Nephron (organoid): ENCODE measurements at regions not wholly inside any gene's neighbourhood (a gene's known extent, or its start where the extent isn't known, plus 50 kb on each side); places are given as distances from the start of the nearest gene placed in this dataset.

Experiments used
- H3K27ac Mint-ChIP-seq, 3 experiments: 2 replicates each; pipeline ENCODE4 v1.8.0; 2020; ENCODE audit warnings: mixed read lengths in 3 of 3, mild to moderate bottlenecking in 2 of 3, moderate library complexity in 1 of 3
- H3K27me3 Mint-ChIP-seq: 2 replicates; pipeline ENCODE4 v1.8.0; 2021; ENCODE audit warnings: low read depth, mild to moderate bottlenecking, moderate library complexity, mixed read lengths
- H3K36me3 Mint-ChIP-seq: 2 replicates; pipeline ENCODE4 v1.8.0; 2020; ENCODE audit warnings: low read depth, mixed read lengths
- H3K4me1 Mint-ChIP-seq: 2 replicates; pipeline ENCODE4 v1.8.0; 2020; ENCODE audit warnings: mixed read lengths
- H3K4me3 Mint-ChIP-seq, 3 experiments: 2 replicates each; pipeline ENCODE4 v1.8.0; 2020; ENCODE audit warnings: mild to moderate bottlenecking in 3 of 3, mixed read lengths in 3 of 3, moderate library complexity in 2 of 3
- H3K9me3 Mint-ChIP-seq: 2 replicates; pipeline ENCODE4 v1.8.0; 2020; ENCODE audit warnings: mixed read lengths
- TF ChIP-seq, protein P1 (sequence below), 3 experiments: fragments of 200-600 bp; sonication (generic); IDR thresholded peaks; one replicate each; pipeline ENCODE4 v1.5.0; 2021; ENCODE audit warnings: antibody characterized with exemption in 3 of 3; ENCODE audit not compliant: unreplicated experiment in 3 of 3

DNA sequence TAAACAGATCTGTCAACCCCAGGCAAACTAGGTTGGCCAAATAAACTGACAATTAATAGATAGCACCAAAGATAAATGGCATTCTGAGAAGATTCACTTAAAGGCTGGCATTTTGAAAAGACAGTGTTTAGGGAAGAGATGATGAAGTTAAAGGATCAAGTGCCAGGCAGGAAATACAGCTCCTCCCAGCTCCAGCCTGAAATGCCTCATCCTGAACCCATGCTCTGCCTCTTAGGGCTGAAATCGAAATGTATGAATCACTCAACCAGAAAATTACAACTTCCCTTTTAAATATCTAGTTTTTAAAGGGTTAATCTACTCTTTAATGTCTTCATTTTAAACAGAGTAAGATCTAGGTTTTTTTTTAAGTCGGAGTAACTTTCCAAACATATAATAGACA lies 171.2 kb upstream of the UBL3 start:
- TF ChIP-seq, protein P1, sequence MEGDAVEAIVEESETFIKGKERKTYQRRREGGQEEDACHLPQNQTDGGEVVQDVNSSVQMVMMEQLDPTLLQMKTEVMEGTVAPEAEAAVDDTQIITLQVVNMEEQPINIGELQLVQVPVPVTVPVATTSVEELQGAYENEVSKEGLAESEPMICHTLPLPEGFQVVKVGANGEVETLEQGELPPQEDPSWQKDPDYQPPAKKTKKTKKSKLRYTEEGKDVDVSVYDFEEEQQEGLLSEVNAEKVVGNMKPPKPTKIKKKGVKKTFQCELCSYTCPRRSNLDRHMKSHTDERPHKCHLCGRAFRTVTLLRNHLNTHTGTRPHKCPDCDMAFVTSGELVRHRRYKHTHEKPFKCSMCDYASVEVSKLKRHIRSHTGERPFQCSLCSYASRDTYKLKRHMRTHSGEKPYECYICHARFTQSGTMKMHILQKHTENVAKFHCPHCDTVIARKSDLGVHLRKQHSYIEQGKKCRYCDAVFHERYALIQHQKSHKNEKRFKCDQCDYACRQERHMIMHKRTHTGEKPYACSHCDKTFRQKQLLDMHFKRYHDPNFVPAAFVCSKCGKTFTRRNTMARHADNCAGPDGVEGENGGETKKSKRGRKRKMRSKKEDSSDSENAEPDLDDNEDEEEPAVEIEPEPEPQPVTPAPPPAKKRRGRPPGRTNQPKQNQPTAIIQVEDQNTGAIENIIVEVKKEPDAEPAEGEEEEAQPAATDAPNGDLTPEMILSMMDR (IDR thresholded peaks at IDR 0.05; ENCODE audit: unreplicated experiment in 3 of 3), result no peak
- Mint-ChIP-seq H3K4me1 (peaks cover 6% of the 10 kb centered on the region), H3K36me3 (no peaks in the 10 kb centered on the region), H3K27me3 (peaks cover 17% of the 10 kb centered on the region), H3K9me3 (no peaks in the 10 kb centered on the region), H3K4me3 (no peak overlapping the region), H3K27ac (no peak overlapping the region)

DNA sequence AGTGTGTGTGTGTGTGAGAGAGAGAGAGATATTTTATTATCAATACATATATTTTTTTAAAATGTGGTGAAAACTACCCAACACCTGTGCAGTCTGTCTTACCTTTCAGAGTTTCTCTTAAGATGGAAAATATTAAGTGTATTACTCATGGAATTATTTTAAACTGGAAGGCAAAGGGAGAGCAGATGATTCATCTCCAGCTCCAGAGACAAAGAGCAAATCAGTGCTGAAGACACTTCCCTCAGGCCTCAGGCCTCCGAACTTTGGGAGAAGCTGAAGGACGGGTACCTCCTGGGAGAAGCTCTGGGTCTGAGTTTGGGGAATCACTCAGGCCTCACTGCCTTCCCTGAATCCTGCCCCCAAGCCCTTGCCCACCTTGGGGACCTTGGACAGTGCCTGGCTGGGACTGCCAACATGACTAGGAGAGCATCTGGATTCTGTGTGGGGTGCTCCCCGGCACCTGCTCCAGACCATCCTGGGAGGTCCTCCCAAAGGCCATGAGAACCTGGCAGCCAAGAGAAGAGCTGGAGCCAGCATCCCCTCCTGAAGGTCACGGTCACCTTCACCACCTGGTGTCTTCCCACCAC lies 170.4 kb upstream of the UBL3 start:
- H3K9me3 Mint-ChIP-seq, result no peaks in the 10 kb centered on the region
- no peak overlapping the region for H3K27ac Mint-ChIP-seq
- peaks cover 6% of the 10 kb centered on the region for H3K4me1 Mint-ChIP-seq
- H3K36me3 Mint-ChIP-seq, result no peaks in the 10 kb centered on the region
- H3K4me3 Mint-ChIP-seq, result no peak overlapping the region
- peaks cover 17% of the 10 kb centered on the region for H3K27me3 Mint-ChIP-seq
- TF ChIP-seq, protein P1 (IDR thresholded peaks at IDR 0.05; ENCODE audit: unreplicated experiment in 3 of 3), result no peak

DNA sequence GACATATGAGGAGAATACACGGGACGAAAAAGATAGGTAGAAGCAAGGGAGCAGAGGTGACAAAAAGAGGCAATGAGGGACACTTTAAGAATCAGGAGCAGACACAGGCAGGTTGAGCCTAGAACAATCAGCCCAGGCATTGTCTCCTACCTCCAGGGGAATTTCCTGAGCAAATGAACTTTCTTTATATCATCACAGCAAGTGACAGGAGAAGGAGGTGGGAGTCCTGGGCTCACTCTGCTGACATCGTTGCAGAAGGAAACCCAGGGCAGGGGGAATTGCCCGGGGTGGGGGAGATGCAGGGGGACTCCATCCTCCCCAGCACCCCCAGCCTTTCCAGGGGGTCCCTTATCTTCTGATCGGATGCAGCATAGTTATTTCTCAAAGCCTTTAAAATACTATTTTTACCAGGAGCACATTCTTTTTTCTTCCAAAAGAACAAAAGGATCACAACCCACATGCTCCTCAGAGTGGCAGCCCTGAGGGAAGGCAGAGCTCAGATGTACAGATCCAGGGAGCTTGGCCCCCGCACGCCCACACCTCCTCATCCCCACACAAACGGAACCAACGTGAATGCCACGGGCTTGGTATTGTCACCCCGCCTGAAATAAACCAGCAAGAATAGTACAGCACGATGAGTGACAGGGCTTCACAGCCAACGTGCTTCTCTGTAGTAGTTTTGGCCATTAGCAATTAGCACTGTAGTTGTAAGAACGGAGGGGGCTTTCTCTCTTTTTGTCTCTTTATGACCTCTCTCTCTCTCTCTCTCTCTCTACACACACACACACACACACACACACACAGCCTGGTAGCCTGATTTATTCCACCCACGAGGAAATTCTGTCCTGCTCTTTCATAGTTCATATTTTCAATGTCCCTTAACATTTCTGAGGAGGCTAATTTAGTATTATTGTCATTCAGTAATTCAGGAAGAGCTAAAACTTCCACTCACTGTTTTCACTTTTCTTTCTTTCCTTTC lies 169.5 kb upstream of the UBL3 start:
- Mint-ChIP-seq H3K36me3 (no peaks in the 10 kb centered on the region), H3K4me3 (no peak overlapping the region), H3K4me1 (peaks cover 6% of the 10 kb centered on the region), H3K27me3 (peaks cover 17% of the 10 kb centered on the region), H3K9me3 (no peaks in the 10 kb centered on the region), H3K27ac (no peak overlapping the region)
- TF ChIP-seq, protein P1 (IDR thresholded peaks at IDR 0.05; ENCODE audit: unreplicated experiment in 3 of 3), result no peak

DNA sequence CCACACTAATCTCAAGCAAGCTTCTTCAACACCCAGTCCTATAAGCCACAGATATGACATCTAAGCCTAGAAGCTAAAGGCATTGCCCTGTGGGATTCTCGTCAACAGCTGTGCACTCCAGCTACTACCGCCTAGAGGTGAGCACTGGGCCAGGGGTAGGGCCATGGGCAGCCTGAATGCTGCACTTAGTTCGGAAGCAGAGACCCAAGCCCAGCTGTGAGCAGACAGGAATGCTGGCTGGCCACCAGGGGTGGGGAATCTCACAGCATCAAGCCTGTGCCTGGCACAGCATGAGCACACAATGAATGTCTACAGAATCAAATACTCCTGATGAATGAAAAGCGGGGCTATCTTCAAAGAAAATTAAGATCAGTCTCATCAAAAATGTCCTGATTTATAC lies 167.5 kb upstream of the UBL3 start:
- Mint-ChIP-seq H3K36me3 (no peaks in the 10 kb centered on the region), H3K27ac (no peak overlapping the region), H3K27me3 (peaks cover 21% of the 10 kb centered on the region), H3K9me3 (no peaks in the 10 kb centered on the region), H3K4me3 (no peak overlapping the region), H3K4me1 (peaks cover 6% of the 10 kb centered on the region)
- TF ChIP-seq, protein P1 (IDR thresholded peaks at IDR 0.05; ENCODE audit: unreplicated experiment in 3 of 3), result no peak

DNA sequence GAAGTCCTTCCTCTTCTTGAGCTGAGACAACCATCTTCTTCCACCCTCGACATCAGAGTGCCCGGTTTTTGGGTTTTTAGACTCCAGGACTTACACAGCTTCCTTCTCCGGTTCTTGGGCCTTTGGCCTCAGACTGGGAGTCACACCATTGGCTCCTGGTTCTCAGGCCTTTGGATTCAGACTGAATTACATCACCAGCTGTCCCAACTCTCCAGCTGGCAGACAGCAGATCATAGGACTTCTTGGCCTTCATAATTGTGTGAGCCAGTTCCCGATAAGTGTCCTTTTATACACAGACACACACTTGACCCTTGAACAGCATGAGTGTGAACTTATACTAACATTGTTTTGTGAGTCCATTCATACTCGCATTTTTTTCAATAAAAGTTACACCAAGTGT lies 166.0 kb upstream of the UBL3 start:
- Mint-ChIP-seq H3K4me3 (no peak overlapping the region), H3K27me3 (peaks cover 17% of the 10 kb centered on the region), H3K27ac (no peak overlapping the region), H3K4me1 (peaks cover 6% of the 10 kb centered on the region), H3K36me3 (no peaks in the 10 kb centered on the region), H3K9me3 (no peaks in the 10 kb centered on the region)
- TF ChIP-seq, protein P1 (IDR thresholded peaks at IDR 0.05; ENCODE audit: unreplicated experiment in 3 of 3), result no peak
